Activated CD8-positive, alpha-beta memory T cell treated with anti-CD3 and anti-CD28 coated beads, Interleukin-2, amount 50 U/mL, for 1 hour (primary cell): ENCODE measurements at regions not wholly inside any gene's neighbourhood (a gene's known extent, or its start where the extent isn't known, plus 50 kb on each side); places are given as distances from the start of the nearest gene placed in this dataset.
"Not testable (repeated sequence)": the region's sequence is repeated elsewhere in the genome, so short reads cannot be mapped to it uniquely, and the experiment has no call there.

Experiments
- DNase-seq: peaks from one replicate; pipeline ENCODE4 v3.0.0-alpha.2; 2020; ENCODE audit errors: extremely low read depth

- no peak for DNase-seq
These were observed 140.9 kb downstream of the DLL1 start for GRCh38 chr6:170149681-170150589.

GRCh38 chr6:170148709-170149470 lies 142.0 kb downstream of the DLL1 start:
- no peak for DNase-seq

- DNase-seq = peak; percentile 24
These were observed 142.8 kb downstream of the DLL1 start for GRCh38 chr6:170147832-170148708.

GRCh38 chr6:170147056-170147787 lies 143.7 kb downstream of the DLL1 start:
- DNase-seq = no peak

- no peak for DNase-seq
These were observed 144.2 kb downstream of the DLL1 start for GRCh38 chr6:170146640-170147039.

GRCh38 chr6:170146131-170146530 lies 144.7 kb downstream of the DLL1 start:
- not testable (repeated sequence) for DNase-seq

- DNase-seq = not testable (repeated sequence)
These were observed 145.2 kb downstream of the DLL1 start for GRCh38 chr6:170145716-170146115.

GRCh38 chr6:170145272-170145592 lies 145.6 kb downstream of the DLL1 start:
- DNase-seq = no peak

- DNase-seq = no peak
These were observed 146.2 kb downstream of the DLL1 start for GRCh38 chr6:170144571-170145271.

GRCh38 chr6:170143401-170144150 lies 147.3 kb downstream of the DLL1 start:
- no peak for DNase-seq

- DNase-seq = no peak
These were observed 148.3 kb downstream of the DLL1 start for GRCh38 chr6:170142559-170142958.

GRCh38 chr6:170141061-170141460 lies 149.8 kb downstream of the DLL1 start:
- DNase-seq = not testable (repeated sequence)

GRCh38 chr6:170140129-170140528 lies 150.7 kb downstream of the DLL1 start:
- no peak for DNase-seq

- DNase-seq = no peak
These were observed 151.3 kb downstream of the DLL1 start for GRCh38 chr6:170139531-170139930.

GRCh38 chr6:170139046-170139445 lies 151.8 kb downstream of the DLL1 start:
- not testable (repeated sequence) for DNase-seq

- no peak for DNase-seq
These were observed 152.7 kb downstream of the DLL1 start for GRCh38 chr6:170137911-170138910.

- no peak for DNase-seq
These were observed 153.5 kb downstream of the DLL1 start for GRCh38 chr6:170137176-170137891.
